Neural progenitor cell (in vitro differentiated cells): ENCODE measurements at regions not wholly inside any gene's neighbourhood (a gene's known extent, or its start where the extent isn't known, plus 50 kb on each side); places are given as distances from the start of the nearest gene placed in this dataset.

ENCODE experiments used
- DNase-seq: peaks from one replicate; pipeline ENCODE4 v3.0.0-alpha.2; 2016; ENCODE audit warnings: low spot score
- H2AFZ ChIP-seq: fragments of 200-600 bp; sonication (generic); replicated peaks from 2 replicates; pipeline ENCODE4 v1.6.1; 2016; ENCODE audit warnings: antibody characterized with exemption
- H3F3A ChIP-seq: fragments of 200-600 bp; sonication (generic); 2 replicates; pipeline ENCODE4 v1.6.1; 2016; ENCODE audit warnings: antibody characterized with exemption, low read depth
- H3K27ac ChIP-seq: fragments of 200-600 bp; sonication (generic); 2 replicates; pipeline ENCODE4 v1.5.1; 2016; ENCODE audit warnings: mild to moderate bottlenecking
- H3K27me3 ChIP-seq: fragments of 200-600 bp; sonication (generic); 2 replicates; pipeline ENCODE4 v1.6.1; 2016; ENCODE audit warnings: mild to moderate bottlenecking, moderate library complexity
- H3K36me3 ChIP-seq: fragments of 200-600 bp; sonication (generic); 2 replicates; pipeline ENCODE4 v1.5.1; 2016
- H3K4me1 ChIP-seq: fragments of 200-600 bp; sonication (generic); 2 replicates; pipeline ENCODE4 v1.6.1; 2016; ENCODE audit warnings: mixed run types
- H3K4me2 ChIP-seq: fragments of 200-600 bp; sonication (generic); 2 replicates; pipeline ENCODE4 v1.6.1; 2016
- H3K4me3 ChIP-seq: fragments of 200-600 bp; sonication (generic); 2 replicates; pipeline ENCODE4 v1.5.1; 2016
- H3K79me2 ChIP-seq: fragments of 200-600 bp; sonication (generic); 2 replicates; pipeline ENCODE4 v1.6.1; 2016; ENCODE audit warnings: low read depth
- H3K9ac ChIP-seq: fragments of 200-600 bp; sonication (generic); 2 replicates; pipeline ENCODE4 v1.6.1; 2016
- H3K9me3 ChIP-seq: fragments of 200-600 bp; sonication (generic); 2 replicates; pipeline ENCODE4 v1.5.1; 2016; ENCODE audit warnings: low read depth
- H4K20me1 ChIP-seq: fragments of 200-600 bp; sonication (generic); 2 replicates; pipeline ENCODE4 v1.6.1; 2016; ENCODE audit warnings: low read depth
- H3K27ac Mint-ChIP-seq: 3 replicates; pipeline ENCODE4 v1.8.0; 2021; ENCODE audit warnings: mixed read lengths
- H3K27me3 Mint-ChIP-seq: 2 replicates; pipeline ENCODE4 v1.8.0; 2022; ENCODE audit warnings: low read depth, mild to moderate bottlenecking, inconsistent platforms, moderate library complexity, mixed read lengths; ENCODE audit not compliant: insufficient read depth
- H3K36me3 Mint-ChIP-seq: 3 replicates; pipeline ENCODE4 v1.8.0; 2021; ENCODE audit warnings: mixed read lengths
- H3K4me1 Mint-ChIP-seq: 3 replicates; pipeline ENCODE4 v1.8.0; 2021; ENCODE audit warnings: mixed read lengths
- H3K4me3 Mint-ChIP-seq: 3 replicates; pipeline ENCODE4 v1.8.0; 2021; ENCODE audit warnings: mild to moderate bottlenecking, moderate library complexity, mixed read lengths
- H3K9me3 Mint-ChIP-seq: 3 replicates; pipeline ENCODE4 v1.8.0; 2020; ENCODE audit warnings: mixed read lengths
- EZH2 ChIP-seq: fragments of 200-600 bp; sonication (generic); IDR thresholded peaks from 2 replicates; pipeline ENCODE4 v1.6.1; 2017; ENCODE audit warnings: antibody characterized with exemption, mild to moderate bottlenecking, moderate library complexity
- EZH2phosphoT487 ChIP-seq: fragments of 200-600 bp; sonication (generic); IDR thresholded peaks from 2 replicates; pipeline ENCODE4 v1.6.1; 2017; ENCODE audit warnings: antibody characterized with exemption
- TF ChIP-seq, protein P1 (sequence below): fragments of 200-600 bp; sonication (generic); IDR thresholded peaks from 2 replicates; pipeline ENCODE4 v1.5.1; 2017; ENCODE audit warnings: antibody characterized with exemption, mild to moderate bottlenecking

DNA sequence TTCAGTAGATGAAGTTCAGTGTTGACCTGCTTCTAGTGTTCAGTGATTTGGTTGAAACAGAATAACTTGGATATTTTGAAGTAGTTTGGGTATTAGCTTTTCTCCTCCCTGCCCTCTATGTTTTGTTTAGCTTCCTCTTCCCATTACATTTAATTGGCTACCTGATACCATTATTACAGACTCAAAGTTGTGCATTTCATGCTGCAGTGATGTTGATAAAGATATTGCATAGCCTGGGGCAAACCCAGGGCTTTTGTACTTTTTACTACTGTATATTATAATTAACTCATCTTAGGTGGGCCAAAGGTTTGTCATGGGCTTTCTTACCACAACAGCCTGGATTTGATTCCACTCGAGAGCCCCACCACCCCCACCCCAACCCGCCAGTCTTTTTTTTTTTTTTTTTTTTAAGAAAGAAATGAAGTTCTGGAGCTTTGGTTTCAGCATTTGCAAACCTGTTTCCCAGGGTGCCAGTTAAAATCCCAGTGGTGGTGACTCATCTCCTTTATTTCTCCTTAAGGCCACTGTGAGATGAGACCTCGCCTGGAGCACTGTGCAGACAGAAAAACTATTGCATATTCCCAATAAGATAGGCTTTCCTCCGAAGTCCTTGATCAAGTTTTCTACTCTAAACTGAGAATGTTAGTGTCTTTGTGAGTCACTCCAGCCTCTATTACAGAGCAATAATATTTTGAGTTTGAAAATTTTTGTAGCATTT lies 393.7 kb upstream of the FANCL start:
- Histone ChIP-seq H3K9ac (no peak overlapping the region), H3K27ac (no peak overlapping the region), H3K9me3 (no peaks in the 10 kb centered on the region), H3K36me3 (no peaks in the 10 kb centered on the region), H3K4me3 (no peak overlapping the region), H3K4me1 (peaks cover 20% of the 10 kb centered on the region), H3F3A (no peaks in the 10 kb centered on the region), H3K4me2 (peak overlapping the region; percentile 29), H2AFZ (no peak overlapping the region), H4K20me1 (no peaks in the 10 kb centered on the region), H3K27me3 (no peaks in the 10 kb centered on the region), H3K79me2 (no peaks in the 10 kb centered on the region)
- no peaks in the 10 kb centered on the region for H3K27me3 Mint-ChIP-seq
- TF ChIP-seq EZH2phosphoT487, result no peak
- TF ChIP-seq, protein P1, sequence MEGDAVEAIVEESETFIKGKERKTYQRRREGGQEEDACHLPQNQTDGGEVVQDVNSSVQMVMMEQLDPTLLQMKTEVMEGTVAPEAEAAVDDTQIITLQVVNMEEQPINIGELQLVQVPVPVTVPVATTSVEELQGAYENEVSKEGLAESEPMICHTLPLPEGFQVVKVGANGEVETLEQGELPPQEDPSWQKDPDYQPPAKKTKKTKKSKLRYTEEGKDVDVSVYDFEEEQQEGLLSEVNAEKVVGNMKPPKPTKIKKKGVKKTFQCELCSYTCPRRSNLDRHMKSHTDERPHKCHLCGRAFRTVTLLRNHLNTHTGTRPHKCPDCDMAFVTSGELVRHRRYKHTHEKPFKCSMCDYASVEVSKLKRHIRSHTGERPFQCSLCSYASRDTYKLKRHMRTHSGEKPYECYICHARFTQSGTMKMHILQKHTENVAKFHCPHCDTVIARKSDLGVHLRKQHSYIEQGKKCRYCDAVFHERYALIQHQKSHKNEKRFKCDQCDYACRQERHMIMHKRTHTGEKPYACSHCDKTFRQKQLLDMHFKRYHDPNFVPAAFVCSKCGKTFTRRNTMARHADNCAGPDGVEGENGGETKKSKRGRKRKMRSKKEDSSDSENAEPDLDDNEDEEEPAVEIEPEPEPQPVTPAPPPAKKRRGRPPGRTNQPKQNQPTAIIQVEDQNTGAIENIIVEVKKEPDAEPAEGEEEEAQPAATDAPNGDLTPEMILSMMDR, result no peak
- no peaks in the 10 kb centered on the region for H3K9me3 Mint-ChIP-seq
- H3K27ac Mint-ChIP-seq, result no peak overlapping the region
- DNase-seq, result no peak
- no peak overlapping the region for H3K4me3 Mint-ChIP-seq
- H3K36me3 Mint-ChIP-seq, result no peaks in the 10 kb centered on the region
- H3K4me1 Mint-ChIP-seq, result peaks cover 32% of the 10 kb centered on the region

DNA sequence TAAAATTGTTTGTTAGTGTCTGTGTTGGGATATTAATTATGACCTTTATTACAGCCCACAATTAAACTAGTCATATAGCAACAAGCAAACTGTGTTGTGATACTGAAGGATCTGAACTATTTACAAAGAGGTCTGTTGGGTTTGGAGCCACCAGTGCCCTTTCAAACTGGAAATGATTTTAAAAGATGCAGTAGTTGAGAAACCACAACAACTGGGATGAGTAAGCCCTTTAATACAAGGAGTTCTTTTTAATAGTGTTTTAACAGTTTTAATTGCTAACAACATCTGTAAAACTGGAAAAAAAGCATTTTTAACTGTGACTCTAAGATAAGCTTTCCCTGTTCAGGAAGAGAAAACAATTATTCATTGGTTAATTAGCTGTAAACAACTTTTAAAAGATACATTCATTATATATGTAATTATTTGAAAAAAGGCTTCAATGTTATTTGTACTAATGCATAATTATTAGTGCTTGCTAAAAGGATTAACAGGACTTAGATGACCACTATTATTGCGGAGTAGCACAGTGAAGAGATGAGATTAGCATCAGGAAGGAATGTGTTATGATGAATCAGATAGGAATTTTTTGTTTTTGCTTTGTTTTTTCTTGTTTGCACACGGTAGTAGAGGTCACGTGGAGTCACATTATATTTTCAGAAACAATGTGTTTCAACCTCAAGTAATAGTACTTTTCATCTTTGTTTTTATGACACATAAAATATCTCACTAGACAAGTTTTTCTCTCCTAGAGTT lies 392.7 kb upstream of the FANCL start:
- no peak overlapping the region for H3K27ac Mint-ChIP-seq
- Histone ChIP-seq H3K27ac (no peak overlapping the region), H3K79me2 (no peaks in the 10 kb centered on the region), H3K4me1 (peaks cover 20% of the 10 kb centered on the region), H3K27me3 (no peaks in the 10 kb centered on the region), H4K20me1 (no peaks in the 10 kb centered on the region), H3K4me3 (no peak overlapping the region), H3K36me3 (no peaks in the 10 kb centered on the region), H3F3A (no peaks in the 10 kb centered on the region), H3K9me3 (no peaks in the 10 kb centered on the region), H3K4me2 (no peak overlapping the region), H3K9ac (no peak overlapping the region), H2AFZ (no peak overlapping the region)
- H3K4me3 Mint-ChIP-seq, result no peak overlapping the region
- H3K27me3 Mint-ChIP-seq, result no peaks in the 10 kb centered on the region
- DNase-seq, result no peak
- peaks cover 30% of the 10 kb centered on the region for H3K4me1 Mint-ChIP-seq
- no peaks in the 10 kb centered on the region for H3K36me3 Mint-ChIP-seq
- H3K9me3 Mint-ChIP-seq, result no peaks in the 10 kb centered on the region
- TF ChIP-seq EZH2phosphoT487, result no peak
- no peak for TF ChIP-seq EZH2

DNA sequence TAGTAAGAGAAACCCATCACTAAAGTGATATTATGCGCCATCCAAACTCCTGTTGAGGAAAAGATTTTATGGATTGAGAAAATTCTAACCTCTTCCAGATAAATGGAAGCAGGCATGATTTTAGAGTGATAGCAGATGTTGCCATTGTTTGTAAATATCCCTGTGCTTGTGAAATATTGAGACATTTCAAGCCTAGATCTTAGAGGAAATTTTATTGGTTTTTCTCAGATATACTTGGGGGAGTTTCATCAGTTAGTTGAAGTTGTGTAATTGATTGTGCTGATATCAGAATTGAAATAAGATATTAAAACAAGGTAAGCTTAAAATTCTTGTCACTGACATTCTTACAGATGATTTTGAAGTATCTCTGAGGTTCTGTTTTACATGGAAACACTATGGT lies 390.9 kb upstream of the FANCL start:
- H3K27me3 ChIP-seq, result no peaks in the 10 kb centered on the region
- no peaks in the 10 kb centered on the region for H3K36me3 Mint-ChIP-seq
- no peak for DNase-seq
- no peaks in the 10 kb centered on the region for H3K9me3 Mint-ChIP-seq
- H3K4me1 ChIP-seq, result peaks cover 20% of the 10 kb centered on the region
- H2AFZ ChIP-seq, result no peak overlapping the region
- no peak overlapping the region for H3K4me2 ChIP-seq
- H3K4me3 ChIP-seq, result no peak overlapping the region
- H3K4me1 Mint-ChIP-seq, result peaks cover 23% of the 10 kb centered on the region
- H3K9ac ChIP-seq, result no peak overlapping the region
- no peaks in the 10 kb centered on the region for H3K36me3 ChIP-seq
- H3K27me3 Mint-ChIP-seq, result no peaks in the 10 kb centered on the region
- H3F3A ChIP-seq, result no peaks in the 10 kb centered on the region
- no peak overlapping the region for H3K27ac ChIP-seq
- no peaks in the 10 kb centered on the region for H3K79me2 ChIP-seq
- no peaks in the 10 kb centered on the region for H4K20me1 ChIP-seq
- H3K4me3 Mint-ChIP-seq, result no peak overlapping the region
- TF ChIP-seq, protein P1, result no peak
- H3K9me3 ChIP-seq, result no peaks in the 10 kb centered on the region
- no peak overlapping the region for H3K27ac Mint-ChIP-seq

DNA sequence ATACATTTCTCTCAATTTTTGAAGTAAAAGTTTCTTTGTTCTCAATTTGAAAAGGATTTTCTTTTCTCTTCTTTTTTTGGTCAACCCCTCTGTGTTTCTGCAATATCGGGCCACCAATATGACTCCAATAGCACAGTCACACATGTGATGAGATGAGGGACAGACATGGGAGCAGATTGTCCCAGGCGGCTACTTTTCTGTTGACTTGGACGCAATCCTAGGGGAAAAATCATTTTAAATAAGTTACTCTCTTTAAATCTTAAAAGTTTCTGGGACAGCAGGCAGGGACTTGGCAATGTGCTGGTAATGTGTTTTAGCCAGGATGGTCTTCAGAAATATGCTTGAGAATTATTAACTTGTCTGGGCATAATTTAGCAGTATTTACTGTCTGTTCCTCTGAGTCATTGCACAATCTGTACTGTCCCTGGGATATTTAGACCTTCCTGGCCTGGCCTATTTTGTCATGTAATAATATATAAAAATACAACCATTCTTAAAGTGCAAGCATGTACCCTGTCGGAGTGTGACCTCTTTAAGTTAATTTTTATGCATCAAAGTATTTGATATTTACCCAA lies 388.5 kb upstream of the FANCL start:
- TF ChIP-seq, protein P1, result no peak
- TF ChIP-seq EZH2phosphoT487 (no peak), EZH2 (no peak)
- Histone ChIP-seq H3K27me3 (no peaks in the 10 kb centered on the region), H3K9me3 (no peaks in the 10 kb centered on the region), H3K4me3 (no peak overlapping the region), H2AFZ (no peak overlapping the region), H3K4me1 (peaks cover 13% of the 10 kb centered on the region), H4K20me1 (no peaks in the 10 kb centered on the region), H3K9ac (no peak overlapping the region), H3K79me2 (no peaks in the 10 kb centered on the region), H3K36me3 (no peaks in the 10 kb centered on the region), H3K27ac (no peak overlapping the region), H3F3A (no peaks in the 10 kb centered on the region), H3K4me2 (no peak overlapping the region)
- Mint-ChIP-seq H3K4me3 (no peak overlapping the region), H3K9me3 (no peaks in the 10 kb centered on the region), H3K36me3 (no peaks in the 10 kb centered on the region), H3K27me3 (no peaks in the 10 kb centered on the region), H3K4me1 (peaks cover 10% of the 10 kb centered on the region), H3K27ac (no peak overlapping the region)
- DNase-seq, result no peak
